ENCODE measurements at regions not wholly inside any gene's neighbourhood (a gene's known extent, or its start where the extent isn't known, plus 50 kb on each side); places are given as distances from the start of the nearest gene placed in this dataset.

- no peak for DNase-seq
- no peak overlapping the region for H3K4me3 Mint-ChIP-seq
- CTCF ChIA-PET: interaction anchor here (0.6 kb wide), 1 partner anchor 1041 kb away, joined by 3 read pairs; no protein-coding TSS in a partner anchor
- H3K27ac Mint-ChIP-seq: no peak overlapping the region
- H3K27me3 Mint-ChIP-seq: no peaks in the 10 kb centered on the region
- no peaks in the 10 kb centered on the region for H3K9me3 Mint-ChIP-seq
- no peaks in the 10 kb centered on the region for H3K4me1 Mint-ChIP-seq
- no peaks in the 10 kb centered on the region for H3K36me3 Mint-ChIP-seq
Observed at GRCh38 chr1:55700359-55701130, 485.4 kb upstream of the USP24 start.

GRCh38 chr1:55699228-55699627 is 484.1 kb upstream of the USP24 start:
- Mint-ChIP-seq H3K9me3 (no peaks in the 10 kb centered on the region), H3K36me3 (no peaks in the 10 kb centered on the region)

DNA sequence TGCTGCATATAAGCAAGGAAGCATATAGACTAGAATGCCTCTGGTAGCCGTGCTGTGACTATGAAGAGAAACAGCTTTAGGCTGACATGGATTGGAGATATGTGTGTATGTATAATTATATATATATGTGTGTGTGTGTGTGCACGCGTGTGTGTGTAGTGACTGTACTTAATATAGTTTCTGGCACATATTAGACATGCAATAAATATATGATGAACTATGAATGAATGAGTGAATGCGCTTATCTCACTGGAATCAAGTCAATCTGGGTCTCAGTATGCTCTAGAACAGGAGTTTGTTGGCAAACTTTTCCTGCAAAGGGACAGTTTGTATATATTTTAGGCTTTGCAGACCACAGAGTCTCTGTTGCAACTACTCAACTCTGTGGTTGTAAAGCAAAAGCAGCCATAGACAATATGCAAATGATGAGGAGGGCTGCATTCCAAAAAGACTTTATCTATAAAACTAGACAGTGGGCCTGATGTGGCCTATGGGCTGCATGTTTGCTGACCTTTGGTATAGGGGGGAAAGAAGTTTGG is 482.9 kb upstream of the USP24 start:
- Mint-ChIP-seq H3K9me3 (no peaks in the 10 kb centered on the region), H3K27me3 (no peaks in the 10 kb centered on the region), H3K36me3 (no peaks in the 10 kb centered on the region), H3K27ac (no peak overlapping the region), H3K4me1 (no peaks in the 10 kb centered on the region), H3K4me3 (no peak overlapping the region)
- DNase-seq: no peak
- CTCF ChIA-PET: no interaction called here

More at GRCh38 chr1:55699228-55699627, 484.1 kb upstream of the USP24 start:
- Mint-ChIP-seq H3K4me1 (no peaks in the 10 kb centered on the region), H3K27ac (no peak overlapping the region), H3K27me3 (no peaks in the 10 kb centered on the region), H3K4me3 (no peak overlapping the region)
- CTCF ChIA-PET: no interaction called here
- DNase-seq: no peak

DNA sequence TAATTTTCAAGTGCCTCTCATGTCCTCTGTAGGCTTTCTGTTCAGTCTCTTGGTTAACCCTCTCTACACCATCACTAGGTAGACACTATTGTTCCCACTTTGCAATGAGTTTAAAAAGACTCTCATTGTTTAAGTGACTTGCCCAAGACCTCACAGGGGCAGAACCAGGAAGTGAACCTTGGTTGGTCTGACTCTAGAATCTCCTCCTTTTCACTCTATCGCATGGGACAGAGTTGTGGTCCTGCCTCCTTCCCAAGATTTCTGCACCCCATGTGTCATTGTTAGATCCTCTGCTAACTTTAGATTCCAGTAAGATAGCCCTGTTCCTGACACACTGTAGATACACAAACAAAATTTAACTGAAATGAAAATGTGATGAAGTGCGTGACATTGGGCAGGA is 481.7 kb upstream of the USP24 start:
- Mint-ChIP-seq H3K4me1 (no peaks in the 10 kb centered on the region), H3K4me3 (no peak overlapping the region), H3K9me3 (no peaks in the 10 kb centered on the region), H3K36me3 (no peaks in the 10 kb centered on the region), H3K27ac (no peak overlapping the region), H3K27me3 (no peaks in the 10 kb centered on the region)
- DNase-seq: no peak
- CTCF ChIA-PET: no interaction called here

DNA sequence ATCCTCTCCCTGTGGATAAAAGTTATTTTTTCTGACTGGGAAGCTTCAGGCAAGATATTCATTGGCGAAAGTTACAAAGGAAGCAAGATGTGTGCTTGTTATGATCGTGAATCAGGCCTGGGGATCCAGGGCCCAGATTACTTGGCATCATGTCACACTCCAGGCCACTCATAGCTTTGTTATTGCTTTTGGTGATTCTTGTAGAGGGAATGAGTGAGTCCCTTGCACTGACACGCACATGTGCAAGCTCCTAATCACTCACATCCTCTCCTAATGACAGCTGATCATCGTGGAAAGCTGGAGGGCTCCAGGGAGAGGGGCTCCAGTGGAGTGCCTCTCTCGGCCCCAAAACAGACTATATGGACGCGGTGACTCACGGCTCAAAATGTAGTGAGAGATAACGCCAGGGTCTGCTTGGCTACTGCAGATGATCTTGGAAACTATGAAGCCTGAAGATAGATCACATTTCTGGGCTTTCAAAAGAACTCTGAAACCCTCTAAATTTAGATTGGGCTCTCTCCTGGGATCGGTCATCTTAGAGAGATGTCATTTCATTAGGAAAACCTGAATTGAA is 481.1 kb upstream of the USP24 start:
- H3K27me3 Mint-ChIP-seq: no peaks in the 10 kb centered on the region
- no peak overlapping the region for H3K4me3 Mint-ChIP-seq
- CTCF ChIA-PET: no interaction called here
- H3K9me3 Mint-ChIP-seq: no peaks in the 10 kb centered on the region
- DNase-seq: no peak
- H3K36me3 Mint-ChIP-seq: no peaks in the 10 kb centered on the region
- H3K4me1 Mint-ChIP-seq: no peaks in the 10 kb centered on the region
- no peak overlapping the region for H3K27ac Mint-ChIP-seq

- Mint-ChIP-seq H3K4me1 (no peaks in the 10 kb centered on the region), H3K36me3 (no peaks in the 10 kb centered on the region), H3K27ac (no peak overlapping the region), H3K4me3 (no peak overlapping the region), H3K9me3 (no peaks in the 10 kb centered on the region), H3K27me3 (no peaks in the 10 kb centered on the region)
- no peak for DNase-seq
- CTCF ChIA-PET: no interaction called here
Observed at GRCh38 chr1:55695552-55695951, 480.4 kb upstream of the USP24 start.

DNA sequence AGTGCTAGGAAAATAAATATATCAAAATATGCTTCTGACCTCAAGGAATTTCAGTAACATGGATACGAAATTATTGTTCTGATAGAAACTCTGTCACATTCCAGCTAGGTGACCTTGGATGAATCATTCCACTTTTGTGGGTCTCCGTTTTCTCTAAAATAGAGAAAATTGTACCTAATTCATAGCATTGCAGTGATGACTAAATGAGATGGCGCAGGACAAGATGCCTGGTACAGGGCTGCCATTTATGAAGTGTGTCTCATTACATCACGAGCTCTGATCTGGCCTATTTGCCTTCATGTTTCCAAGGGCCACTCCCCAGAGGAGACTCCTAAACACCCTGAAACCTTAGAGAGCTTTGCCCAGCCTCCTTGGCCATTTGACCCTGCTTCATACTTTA is 480.0 kb upstream of the USP24 start:
- Mint-ChIP-seq H3K36me3 (no peaks in the 10 kb centered on the region), H3K4me3 (no peak overlapping the region), H3K9me3 (no peaks in the 10 kb centered on the region), H3K27me3 (no peaks in the 10 kb centered on the region), H3K4me1 (no peaks in the 10 kb centered on the region), H3K27ac (no peak overlapping the region)
- CTCF ChIA-PET: no interaction called here
- DNase-seq: no peak

GRCh38 chr1:55694310-55694801 is 479.2 kb upstream of the USP24 start:
- Mint-ChIP-seq H3K9me3 (no peaks in the 10 kb centered on the region), H3K36me3 (no peaks in the 10 kb centered on the region), H3K27me3 (no peaks in the 10 kb centered on the region), H3K4me1 (no peaks in the 10 kb centered on the region), H3K4me3 (no peak overlapping the region), H3K27ac (no peak overlapping the region)
- CTCF ChIA-PET: no interaction called here
- no peak for DNase-seq

- Mint-ChIP-seq H3K27ac (no peak overlapping the region), H3K36me3 (no peaks in the 10 kb centered on the region), H3K4me1 (no peaks in the 10 kb centered on the region), H3K4me3 (no peak overlapping the region), H3K27me3 (no peaks in the 10 kb centered on the region), H3K9me3 (no peaks in the 10 kb centered on the region)
- CTCF ChIA-PET: no interaction called here
- DNase-seq: no peak
Observed at GRCh38 chr1:55692726-55693125, 477.6 kb upstream of the USP24 start.

DNA sequence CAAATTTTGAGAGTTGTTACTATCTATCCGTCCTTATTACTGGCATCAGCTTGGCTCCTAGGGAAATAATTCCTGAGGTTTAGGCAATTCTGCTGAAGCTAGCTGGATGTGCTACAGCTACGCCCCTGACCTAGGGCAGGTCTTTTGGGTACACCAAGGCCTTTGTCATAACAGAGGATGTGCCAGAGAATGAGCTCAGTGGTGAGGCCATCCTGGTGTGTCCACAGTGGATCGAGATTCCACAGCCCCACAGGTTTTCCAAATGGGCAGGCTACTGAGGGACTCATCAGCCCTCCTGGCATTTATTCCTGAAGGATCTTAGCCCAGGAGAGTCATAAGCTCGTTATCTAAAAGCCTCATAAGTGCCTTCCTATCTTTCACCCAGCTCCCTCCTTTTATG is 475.2 kb upstream of the USP24 start:
- DNase-seq: no peak
- Mint-ChIP-seq H3K4me3 (no peak overlapping the region), H3K36me3 (no peaks in the 10 kb centered on the region), H3K9me3 (no peaks in the 10 kb centered on the region), H3K27me3 (no peaks in the 10 kb centered on the region), H3K27ac (no peak overlapping the region), H3K4me1 (no peaks in the 10 kb centered on the region)
- CTCF ChIA-PET: no interaction called here

- H3K4me1 Mint-ChIP-seq: no peaks in the 10 kb centered on the region
- no peaks in the 10 kb centered on the region for H3K27me3 Mint-ChIP-seq
Observed at GRCh38 chr1:55689800-55690199, 474.6 kb upstream of the USP24 start.

DNA sequence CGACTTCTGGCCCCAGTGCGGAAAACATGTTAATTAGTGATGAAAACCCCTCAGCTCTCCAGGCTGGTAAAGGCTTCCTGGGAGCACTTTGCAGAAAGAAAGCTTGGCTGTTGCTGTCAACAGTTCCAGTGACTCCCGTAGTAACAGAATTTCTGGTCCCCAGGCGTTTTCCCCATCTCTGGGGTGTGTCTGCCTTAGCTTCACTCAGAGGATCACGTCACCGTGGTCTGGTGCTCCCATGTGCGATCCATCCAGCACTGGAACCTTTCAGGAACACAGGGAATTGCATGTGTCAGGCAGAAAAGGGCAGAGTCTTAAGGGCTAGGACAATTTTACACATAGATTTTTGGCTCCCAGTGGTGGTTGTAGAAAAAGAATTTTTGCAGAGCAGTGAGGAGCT is 470.4 kb upstream of the USP24 start:
- H3K27me3 Mint-ChIP-seq: no peaks in the 10 kb centered on the region
- no peaks in the 10 kb centered on the region for H3K4me1 Mint-ChIP-seq
- no peak overlapping the region for H3K4me3 Mint-ChIP-seq
- no peaks in the 10 kb centered on the region for H3K36me3 Mint-ChIP-seq
- CTCF ChIA-PET: no interaction called here
- DNase-seq: no peak
- no peaks in the 10 kb centered on the region for H3K9me3 Mint-ChIP-seq
- H3K27ac Mint-ChIP-seq: no peak overlapping the region

More at GRCh38 chr1:55689800-55690199, 474.6 kb upstream of the USP24 start:
- no peak for DNase-seq
- Mint-ChIP-seq H3K9me3 (no peaks in the 10 kb centered on the region), H3K27ac (no peak overlapping the region), H3K4me3 (no peak overlapping the region), H3K36me3 (no peaks in the 10 kb centered on the region)
- CTCF ChIA-PET: no interaction called here

DNA sequence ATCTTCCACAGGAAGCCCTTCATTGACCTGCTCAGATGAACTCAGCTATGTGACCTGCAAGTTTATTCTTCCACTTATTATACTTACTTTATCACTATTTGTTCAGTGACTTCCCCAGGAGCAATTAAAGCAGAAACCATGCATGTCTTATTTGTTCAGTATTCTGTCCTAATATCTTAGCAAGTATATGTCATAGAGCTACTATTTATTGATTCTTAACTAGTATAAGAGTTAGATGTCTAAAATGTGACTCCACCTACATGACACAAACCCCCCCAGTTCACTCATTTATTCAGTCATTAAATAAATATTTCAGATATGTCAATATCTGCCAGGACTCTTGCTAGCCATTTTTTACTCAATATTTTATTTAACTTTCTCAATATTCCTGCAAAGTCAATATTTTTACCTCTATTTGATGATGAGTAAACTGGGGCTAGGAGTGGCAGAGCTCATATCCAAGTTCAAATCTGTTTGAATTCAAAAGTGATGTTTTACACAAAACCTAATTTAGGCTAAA is 469.0 kb upstream of the USP24 start:
- Mint-ChIP-seq H3K9me3 (no peaks in the 10 kb centered on the region), H3K36me3 (no peaks in the 10 kb centered on the region), H3K4me1 (no peaks in the 10 kb centered on the region), H3K4me3 (no peak overlapping the region), H3K27me3 (no peaks in the 10 kb centered on the region), H3K27ac (no peak overlapping the region)
- DNase-seq: no peak
- CTCF ChIA-PET: no interaction called here

GRCh38 chr1:55682198-55682597 is 467.0 kb upstream of the USP24 start:
- no peaks in the 10 kb centered on the region for H3K36me3 Mint-ChIP-seq
- H3K27ac Mint-ChIP-seq: no peak overlapping the region
- CTCF ChIA-PET: no interaction called here
- H3K27me3 Mint-ChIP-seq: no peaks in the 10 kb centered on the region
- no peaks in the 10 kb centered on the region for H3K9me3 Mint-ChIP-seq
- H3K4me1 Mint-ChIP-seq: no peaks in the 10 kb centered on the region
- no peak for DNase-seq
- H3K4me3 Mint-ChIP-seq: no peak overlapping the region

DNA sequence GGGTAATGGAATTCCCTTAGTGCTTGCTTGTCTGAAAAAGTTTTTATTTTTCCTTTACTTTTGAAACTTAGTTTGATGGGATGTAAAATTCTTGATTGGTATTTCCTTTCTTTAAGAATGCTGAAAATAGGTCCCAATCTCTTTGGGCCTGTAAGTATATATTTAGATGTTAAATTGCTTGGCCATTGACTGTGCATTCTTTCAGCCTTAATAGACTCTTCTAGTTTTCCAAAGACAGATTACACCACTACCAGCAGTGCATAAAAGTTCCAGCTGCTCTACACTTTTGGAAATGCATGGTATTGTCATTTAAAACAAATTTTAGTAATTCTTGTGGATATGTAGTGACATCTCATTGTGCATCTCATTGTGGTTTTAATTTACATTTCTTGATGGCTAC is 464.8 kb upstream of the USP24 start:
- CTCF ChIA-PET: no interaction called here
- Mint-ChIP-seq H3K27ac (no peak overlapping the region), H3K36me3 (no peaks in the 10 kb centered on the region), H3K27me3 (no peaks in the 10 kb centered on the region), H3K4me1 (no peaks in the 10 kb centered on the region), H3K4me3 (no peak overlapping the region), H3K9me3 (no peaks in the 10 kb centered on the region)
- no peak for DNase-seq
